ENCODE measurements at regions not wholly inside any gene's neighbourhood (a gene's known extent, or its start where the extent isn't known, plus 50 kb on each side); places are given as distances from the start of the nearest gene placed in this dataset.

- H3K27me3 ChIP-seq (ENCODE audit: control insufficient read depth, insufficient read depth, low read length, poor library complexity, severe bottlenecking): no peaks in the 10 kb centered on the region
- no peak for DNase-seq
- no peaks in the 10 kb centered on the region for H3K36me3 ChIP-seq (ENCODE audit: control insufficient read depth, insufficient read depth, low read length)
- Mint-ChIP-seq H3K27ac (no peak overlapping the region), H3K36me3 (ENCODE audit: low read depth) (no peaks in the 10 kb centered on the region), H3K9me3 (no peaks in the 10 kb centered on the region), H3K4me3 (no peak overlapping the region), H3K4me1 (no peaks in the 10 kb centered on the region), H3K27me3 (ENCODE audit: insufficient read depth) (peaks cover 2% of the 10 kb centered on the region)
- no peak overlapping the region for H3K4me3 ChIP-seq (ENCODE audit: low read length)
- WGBS, 2 experiments (ENCODE audit: insufficient coverage in 1 of 2, insufficient read length in 1 of 2): 83 to 89% methylated on average over 1 to 4 of the region's 4 CpGs
- H3K27ac ChIP-seq (ENCODE audit: low read depth, low read length): no peak overlapping the region
- no peak for TF ChIP-seq CTCF (conservative IDR thresholded peaks at IDR 0.05)
- no peak overlapping the region for H3K9ac ChIP-seq (ENCODE audit: extremely low read depth, low read length, poor library complexity, severe bottlenecking)
- no peaks in the 10 kb centered on the region for H3K9me3 ChIP-seq (ENCODE audit: control insufficient read depth, low read length)
- no peaks in the 10 kb centered on the region for H3K4me1 ChIP-seq (ENCODE audit: control insufficient read depth, insufficient read depth, low read length)
Observed at GRCh38 chr12:67534681-67535080, 113.9 kb upstream of the DYRK2 start.

GRCh38 chr12:67535176-67535575 lies 113.4 kb upstream of the DYRK2 start:
- Histone ChIP-seq H3K9me3 (ENCODE audit: control insufficient read depth, low read length) (no peaks in the 10 kb centered on the region), H3K9ac (ENCODE audit: extremely low read depth, low read length, poor library complexity, severe bottlenecking) (no peak overlapping the region), H3K27me3 (ENCODE audit: control insufficient read depth, insufficient read depth, low read length, poor library complexity, severe bottlenecking) (no peaks in the 10 kb centered on the region), H3K27ac (ENCODE audit: low read depth, low read length) (no peak overlapping the region), H3K4me3 (ENCODE audit: low read length) (no peak overlapping the region), H3K36me3 (ENCODE audit: control insufficient read depth, insufficient read depth, low read length) (no peaks in the 10 kb centered on the region), H3K4me1 (ENCODE audit: control insufficient read depth, insufficient read depth, low read length) (no peaks in the 10 kb centered on the region)
- Mint-ChIP-seq H3K4me3 (no peak overlapping the region), H3K27ac (no peak overlapping the region), H3K36me3 (ENCODE audit: low read depth) (no peaks in the 10 kb centered on the region), H3K9me3 (no peaks in the 10 kb centered on the region), H3K4me1 (no peaks in the 10 kb centered on the region), H3K27me3 (ENCODE audit: insufficient read depth) (peaks cover 2% of the 10 kb centered on the region)
- no peak for DNase-seq
- 64 to 76% methylated on average over 4 to 6 of the region's 6 CpGs for WGBS, 2 experiments (ENCODE audit: insufficient coverage in 1 of 2, insufficient read length in 1 of 2)
- no peak for TF ChIP-seq CTCF (conservative IDR thresholded peaks at IDR 0.05)

- no peaks in the 10 kb centered on the region for H3K27me3 ChIP-seq (ENCODE audit: control insufficient read depth, insufficient read depth, low read length, poor library complexity, severe bottlenecking)
- 87 to 90% methylated on average over 5 of the region's 5 CpGs for WGBS, 2 experiments (ENCODE audit: insufficient coverage in 1 of 2, insufficient read length in 1 of 2)
- H3K9me3 ChIP-seq (ENCODE audit: control insufficient read depth, low read length): no peaks in the 10 kb centered on the region
- Mint-ChIP-seq H3K27me3 (ENCODE audit: insufficient read depth) (peaks cover 3% of the 10 kb centered on the region), H3K9me3 (no peaks in the 10 kb centered on the region), H3K27ac (no peak overlapping the region), H3K4me3 (no peak overlapping the region), H3K36me3 (ENCODE audit: low read depth) (no peaks in the 10 kb centered on the region), H3K4me1 (no peaks in the 10 kb centered on the region)
- H3K9ac ChIP-seq (ENCODE audit: extremely low read depth, low read length, poor library complexity, severe bottlenecking): no peak overlapping the region
- no peaks in the 10 kb centered on the region for H3K36me3 ChIP-seq (ENCODE audit: control insufficient read depth, insufficient read depth, low read length)
- no peaks in the 10 kb centered on the region for H3K4me1 ChIP-seq (ENCODE audit: control insufficient read depth, insufficient read depth, low read length)
- H3K4me3 ChIP-seq (ENCODE audit: low read length): no peak overlapping the region
- no peak for DNase-seq
- no peak for TF ChIP-seq CTCF (conservative IDR thresholded peaks at IDR 0.05)
- H3K27ac ChIP-seq (ENCODE audit: low read depth, low read length): no peak overlapping the region
Observed at GRCh38 chr12:67535971-67536370, 112.6 kb upstream of the DYRK2 start.

Measured in endodermal cell (in vitro differentiated cells).